ENCODE measurements at regions not wholly inside any gene's neighbourhood (a gene's known extent, or its start where the extent isn't known, plus 50 kb on each side); places are given as distances from the start of the nearest gene placed in this dataset.

- TF ChIP-seq YY1 (IDR thresholded peaks at IDR 0.05; ENCODE audit: low read depth) (no peak), CTCF (IDR thresholded peaks at IDR 0.05) (no peak), POLR2AphosphoS5 (IDR thresholded peaks at IDR 0.05; ENCODE audit: low read depth, low read length) (no peak), MEF2A (IDR thresholded peaks at IDR 0.05; ENCODE audit: borderline replicate concordance, low read depth) (no peak), JUND (IDR thresholded peaks at IDR 0.05) (no peak), RFX5 (IDR thresholded peaks at IDR 0.05; ENCODE audit: low read length) (no peak), USF2 (IDR thresholded peaks at IDR 0.05; ENCODE audit: borderline replicate concordance, low read depth, low read length) (no peak), EZH2phosphoT487 (IDR thresholded peaks at IDR 0.05; ENCODE audit: borderline replicate concordance, low read depth) (no peak), FOXJ3 (CRISPR knock-in tag; IDR thresholded peaks at IDR 0.05) (no peak), SIN3A (IDR thresholded peaks at IDR 0.05; ENCODE audit: borderline replicate concordance, low read depth, low read length) (no peak), RAD21 (IDR thresholded peaks at IDR 0.05; ENCODE audit: low read length) (no peak)
These were observed 69.1 kb downstream of the OTP start for GRCh38 chr5:77569409-77569808.

Data from SK-N-SH (cell line).